IMR-90 (cell line): ENCODE measurements at regions not wholly inside any gene's neighbourhood (a gene's known extent, or its start where the extent isn't known, plus 50 kb on each side); places are given as distances from the start of the nearest gene placed in this dataset.

Experiments
- ATAC-seq: fragments of 200-7000 bp; cut with Tn5 transposase; 2 replicates; pipeline ENCODE4 v1.9.1; 2020; ENCODE audit warnings: low read depth, mild to moderate bottlenecking, moderate library complexity
- BruUV-seq: library from RNA; stranded (reverse); fragments of 400-500 nt; replicated peaks from 2 replicates; lab custom pipeline; 2021; lab: Mats Ljungman, UMichigan
- CTCF ChIA-PET: fragments of 300-600 bp; formaldehyde crosslinking; extraction: SDS; loops from one replicate; lab custom pipeline; 2021; ENCODE audit warnings: antibody characterized with exemption; lab: Yijun Ruan, JAX
- POLR2A ChIA-PET: fragments of 300-600 bp; sonication (Branson Sonifier 250); formaldehyde crosslinking; loops from one replicate; lab custom pipeline; 2022; ENCODE audit warnings: antibody characterized with exemption; ENCODE audit not compliant: unreplicated experiment; lab: Charles Lee
- DNase-seq: peaks from one replicate; pipeline ENCODE4 v3.0.0; 2013
- H2AFZ ChIP-seq: replicated peaks from 2 replicates; pipeline ENCODE3; 2013; ENCODE audit warnings: low read length, mild to moderate bottlenecking; ENCODE audit not compliant: poor library complexity
- H2AK5ac ChIP-seq: 2 replicates; pipeline ENCODE4 v1.6.1; 2013; ENCODE audit warnings: low read depth, low read length, inconsistent platforms
- H2AK9ac ChIP-seq: replicated peaks from 2 replicates; pipeline ENCODE3; 2013; ENCODE audit warnings: mild to moderate bottlenecking, low read depth, low read length, moderate library complexity; ENCODE audit not compliant: poor library complexity
- H2BK120ac ChIP-seq: 2 replicates; pipeline ENCODE4 v1.6.1; 2013; ENCODE audit warnings: low read depth, low read length, inconsistent platforms
- H2BK15ac ChIP-seq: 3 replicates; pipeline ENCODE4 v1.6.1; 2013; ENCODE audit warnings: low read depth, low read length, inconsistent platforms
- H2BK20ac ChIP-seq: 2 replicates; pipeline ENCODE4 v1.6.1; 2013; ENCODE audit warnings: low read depth, mild to moderate bottlenecking, inconsistent platforms, low read length, moderate library complexity
- H2BK5ac ChIP-seq: 2 replicates; pipeline ENCODE4 v1.6.1; 2013; ENCODE audit warnings: mild to moderate bottlenecking, low read depth, low read length, inconsistent platforms; ENCODE audit not compliant: poor library complexity, severe bottlenecking
- H3K14ac ChIP-seq: replicated peaks from 2 replicates; pipeline ENCODE4 v1.6.1; 2013; ENCODE audit warnings: low read depth, low read length, inconsistent platforms
- H3K18ac ChIP-seq: 2 replicates; pipeline ENCODE4 v1.6.1; 2013; ENCODE audit warnings: low read depth, low read length, control low read depth
- H3K23ac ChIP-seq: 2 replicates; pipeline ENCODE4 v1.6.1; 2013; ENCODE audit warnings: low read depth, low read length, inconsistent platforms
- H3K27ac ChIP-seq: 2 replicates; pipeline ENCODE4 v1.5.1; 2013; ENCODE audit warnings: mild to moderate bottlenecking, control low read depth, low read length; ENCODE audit not compliant: insufficient read depth
- H3K27me3 ChIP-seq: 2 replicates; pipeline ENCODE4 v1.6.1; 2013; ENCODE audit warnings: low read length; ENCODE audit not compliant: control insufficient read depth, insufficient read depth
- H3K36me3 ChIP-seq: 2 replicates; pipeline ENCODE4 v1.6.1; 2013; ENCODE audit warnings: low read length, mixed read lengths; ENCODE audit not compliant: control insufficient read depth, insufficient read depth
- H3K4ac ChIP-seq: 2 replicates; pipeline ENCODE4 v1.6.1; 2013; ENCODE audit warnings: low read depth, low read length, inconsistent platforms
- H3K4me1 ChIP-seq: 2 replicates; pipeline ENCODE4 v1.6.1; 2013; ENCODE audit warnings: low read length, mixed read lengths; ENCODE audit not compliant: control insufficient read depth, insufficient read depth
- H3K4me2 ChIP-seq: 2 replicates; pipeline ENCODE4 v1.6.1; 2013; ENCODE audit warnings: low read depth, mild to moderate bottlenecking, control low read depth, low read length, moderate library complexity
- H3K4me3 ChIP-seq: 2 replicates; pipeline ENCODE4 v1.5.1; 2013; ENCODE audit warnings: low read depth, mild to moderate bottlenecking, control low read depth, low read length, moderate library complexity; ENCODE audit not compliant: insufficient read depth
- H3K56ac ChIP-seq: 2 replicates; pipeline ENCODE4 v1.6.1; 2013; ENCODE audit warnings: low read length, inconsistent platforms; ENCODE audit not compliant: insufficient read depth; ENCODE audit errors: extremely low read depth
- H3K79me1 ChIP-seq, 2 experiments: 2 replicates each; pipeline ENCODE4 v1.6.1; 2013; ENCODE audit warnings: low read length in 2 of 2, inconsistent platforms in 1 of 2, low read depth in 1 of 2
- H3K9ac ChIP-seq: 2 replicates; pipeline ENCODE4 v1.6.1; 2013; ENCODE audit warnings: low read depth, low read length, control low read depth
- H3K9me1 ChIP-seq: 2 replicates; pipeline ENCODE4 v1.6.1; 2013; ENCODE audit warnings: low read length, inconsistent platforms; ENCODE audit not compliant: insufficient read depth
- H3K9me3 ChIP-seq: 2 replicates; pipeline ENCODE4 v1.6.1; 2013; ENCODE audit warnings: low read length; ENCODE audit not compliant: control insufficient read depth, insufficient read depth
- H4K20me1 ChIP-seq: 2 replicates; pipeline ENCODE4 v1.6.1; 2013; ENCODE audit warnings: low read length, inconsistent platforms; ENCODE audit not compliant: insufficient read depth
- H4K5ac ChIP-seq: 2 replicates; pipeline ENCODE4 v1.6.1; 2013; ENCODE audit warnings: mild to moderate bottlenecking, low read depth, low read length, control low read depth
- H4K8ac ChIP-seq, 2 experiments: 2 replicates each; pipeline ENCODE4 v1.6.1; 2013; ENCODE audit warnings: low read depth in 2 of 2, low read length in 2 of 2, control low read depth in 1 of 2, inconsistent platforms in 1 of 2
- H4K91ac ChIP-seq: 2 replicates; pipeline ENCODE4 v1.6.1; 2013; ENCODE audit warnings: low read depth, low read length, inconsistent platforms; ENCODE audit not compliant: insufficient read depth
- CHD1 ChIP-seq: IDR thresholded peaks from 2 replicates; pipeline ENCODE4 v1.6.1; 2012; ENCODE audit warnings: low read depth, low read length, improper control_type of control experiment
- MAFK ChIP-seq: IDR thresholded peaks from 2 replicates; pipeline ENCODE4 v1.6.1; 2012; ENCODE audit warnings: low read depth, low read length, improper control_type of control experiment
- MXI1 ChIP-seq: IDR thresholded peaks from 2 replicates; pipeline ENCODE4 v1.6.1; 2012; ENCODE audit warnings: low read depth, mild to moderate bottlenecking, low read length, moderate library complexity, borderline replicate concordance
- RAD21 ChIP-seq: IDR thresholded peaks from 2 replicates; pipeline ENCODE4 v1.6.1; 2012; ENCODE audit warnings: low read length, improper control_type of control experiment
- SMC3 ChIP-seq: fragments of 150-350 bp; IDR thresholded peaks from 2 replicates; pipeline ENCODE4 v1.6.1; 2016; ENCODE audit warnings: low read depth, mild to moderate bottlenecking, antibody characterized with exemption, low read length, moderate library complexity
- WGBS, 2 experiments: methylation state at CpG; one replicate each; pipeline versions ENCODE4 v1.1.5 to v1.1.7; 2013; ENCODE audit warnings: missing lambda C conversion rate in 2 of 2; ENCODE audit not compliant: insufficient read length in 1 of 2; ENCODE audit errors: extremely low coverage in 2 of 2; 5-methylcytosine and 5-hydroxymethylcytosine counted together
- dilution Hi-C: fragments of 300-500 bp; cut with HindIII; formaldehyde crosslinking; loops from one replicate; pipeline ENCODE4 v1.14.3; 2018; ENCODE audit warnings: low sequenced_read_pairs; ENCODE audit not compliant: unreplicated experiment
- in situ Hi-C: fragments of 300-500 bp; cut with MboI; formaldehyde crosslinking; loops from 3 replicates; pipeline ENCODE4 v1.14.3; 2019; ENCODE audit warnings: low sequenced_read_pairs, inconsistent platforms, mixed read lengths
- intact Hi-C: fragments of 100-400 bp; cut with micrococcal nuclease; formaldehyde crosslinking; loops from 2 replicates; pipeline ENCODE4 v1.10.0; 2022
- TF ChIP-seq, protein P1 (sequence below): fragments of 150-350 bp; IDR thresholded peaks from 2 replicates; pipeline ENCODE4 v1.6.1; 2017; ENCODE audit warnings: mild to moderate bottlenecking, antibody characterized with exemption, low read length, low read depth

GRCh38 chr1:183742355-183742754 is 62.6 kb upstream of the RGL1 start:
- 94% methylated on average over 2 of the region's 4 CpGs; no CpG with 5 or more reads in 1 of the 2 experiments for WGBS, 2 experiments
- POLR2A ChIA-PET: no interaction called here

More at GRCh38 chr1:183742355-183742754, 62.6 kb upstream of the RGL1 start:
- no peak overlapping the region for H4K5ac ChIP-seq
- H3K56ac ChIP-seq: no peak overlapping the region
- peaks cover 7% of the 10 kb centered on the region for H3K9me1 ChIP-seq
- BruUV-seq: no TSS peak
- H3K23ac ChIP-seq: no peak overlapping the region
- no peak overlapping the region for H3K14ac ChIP-seq
- ATAC-seq (no peak), DNase-seq (no peak)
- no peak overlapping the region for H3K9ac ChIP-seq
- intact Hi-C loops: no loop called here
- H3K36me3 ChIP-seq: no peaks in the 10 kb centered on the region
- no peak overlapping the region for H4K91ac ChIP-seq
- H3K79me1 ChIP-seq: peaks cover 0 to 4% of the 10 kb centered on the region in 2 experiments; a peak in 2 of 4 replicates
- CTCF ChIA-PET: no interaction called here
- H4K20me1 ChIP-seq: no peaks in the 10 kb centered on the region
- H2AK5ac ChIP-seq: no peak overlapping the region
- H3K27me3 ChIP-seq: no peaks in the 10 kb centered on the region
- H4K8ac ChIP-seq: no peak overlapping the region
- peaks cover 6% of the 10 kb centered on the region for H3K4me1 ChIP-seq
- H3K4me2 ChIP-seq: no peak overlapping the region
- no peak overlapping the region for H2BK20ac ChIP-seq
- H3K18ac ChIP-seq: no peak overlapping the region
- TF ChIP-seq RAD21 (no peak), MAFK (no peak), SMC3 (no peak), MXI1 (no peak), CHD1 (no peak)
- TF ChIP-seq, protein P1, sequence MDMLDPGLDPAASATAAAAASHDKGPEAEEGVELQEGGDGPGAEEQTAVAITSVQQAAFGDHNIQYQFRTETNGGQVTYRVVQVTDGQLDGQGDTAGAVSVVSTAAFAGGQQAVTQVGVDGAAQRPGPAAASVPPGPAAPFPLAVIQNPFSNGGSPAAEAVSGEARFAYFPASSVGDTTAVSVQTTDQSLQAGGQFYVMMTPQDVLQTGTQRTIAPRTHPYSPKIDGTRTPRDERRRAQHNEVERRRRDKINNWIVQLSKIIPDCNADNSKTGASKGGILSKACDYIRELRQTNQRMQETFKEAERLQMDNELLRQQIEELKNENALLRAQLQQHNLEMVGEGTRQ: no peak
- H3K4me3 ChIP-seq: no peak overlapping the region
- no peak overlapping the region for H3K4ac ChIP-seq
- in situ Hi-C loops: no loop called here
- H2BK15ac ChIP-seq: no peak overlapping the region
- dilution Hi-C loops: no loop called here
- no peak overlapping the region for H2BK5ac ChIP-seq
- no peak overlapping the region for H2BK120ac ChIP-seq
- H3K9me3 ChIP-seq: peaks cover 3% of the 10 kb centered on the region; the same call in 1 of the 2 replicates
- H3K27ac ChIP-seq: no peak overlapping the region
- no peak overlapping the region for H2AK9ac ChIP-seq
- H2AFZ ChIP-seq: no peak overlapping the region
